GM23248 (cell line): ENCODE measurements at regions not wholly inside any gene's neighbourhood (a gene's known extent, or its start where the extent isn't known, plus 50 kb on each side); places are given as distances from the start of the nearest gene placed in this dataset.

Source experiments
- EZH2 ChIP-seq: fragments of 200-600 bp; sonication (generic); IDR thresholded peaks from 2 replicates; pipeline ENCODE4 v1.6.1; 2018; ENCODE audit warnings: antibody characterized with exemption, mild to moderate bottlenecking; ENCODE audit not compliant: insufficient read depth, poor library complexity, severe bottlenecking
- EZH2phosphoT487 ChIP-seq: fragments of 200-600 bp; sonication (generic); IDR thresholded peaks from 2 replicates; pipeline ENCODE4 v1.6.1; 2018; ENCODE audit warnings: antibody characterized with exemption, moderate library complexity, mild to moderate bottlenecking, low read depth; ENCODE audit not compliant: insufficient read depth

DNA sequence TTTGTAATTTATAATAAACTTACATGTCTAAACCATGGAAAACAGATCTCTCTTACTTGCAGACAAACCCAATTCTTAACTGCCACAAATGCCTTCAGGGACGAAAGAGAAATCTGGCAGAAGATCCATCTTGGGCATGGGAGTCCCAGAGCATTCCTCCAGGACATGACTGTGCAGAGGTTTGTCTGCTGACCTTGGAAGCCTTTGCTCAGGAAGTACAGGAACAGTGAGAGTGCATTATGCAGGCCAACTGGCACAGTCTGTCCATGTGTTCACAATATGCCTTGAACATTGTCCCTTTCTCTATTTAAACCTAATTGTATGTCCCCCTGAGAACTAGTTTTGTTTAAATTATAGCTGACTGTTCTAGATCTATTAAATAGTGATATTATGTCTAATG lies 467.1 kb downstream of the ATP23 start:
- no peak for TF ChIP-seq EZH2
- TF ChIP-seq EZH2phosphoT487, result no peak
